AG09309 (cell line): ENCODE measurements at regions not wholly inside any gene's neighbourhood (a gene's known extent, or its start where the extent isn't known, plus 50 kb on each side); places are given as distances from the start of the nearest gene placed in this dataset.

Experiments used
- DNase-seq: peaks from one replicate; pipeline ENCODE4 v3.0.0-alpha.2; 2010; ENCODE audit warnings: low read depth
- H3K4me3 ChIP-seq: 2 replicates; pipeline ENCODE4 v1.5.1; 2011; ENCODE audit warnings: mild to moderate bottlenecking, low read depth, low read length, moderate library complexity; ENCODE audit not compliant: control insufficient read depth
- CTCF ChIP-seq: IDR thresholded peaks from 2 replicates; pipeline ENCODE4 v1.5.1; 2011; ENCODE audit warnings: mild to moderate bottlenecking, low read depth, low read length, inconsistent platforms; ENCODE audit not compliant: insufficient read depth, control insufficient read depth; ENCODE audit errors: missing control alignments

- no peak for DNase-seq
- no peak for TF ChIP-seq CTCF
- H3K4me3 ChIP-seq: no peak overlapping the region
Observed at GRCh38 chr15:94028809-94029208, 202.6 kb upstream of the MCTP2 start.

GRCh38 chr15:94028121-94028520, 203.2 kb upstream of the MCTP2 start:
- no peak for DNase-seq
- H3K4me3 ChIP-seq: no peak overlapping the region
- no peak for TF ChIP-seq CTCF

- no peak for TF ChIP-seq CTCF
- DNase-seq: no peak
- H3K4me3 ChIP-seq: no peak overlapping the region
Observed at GRCh38 chr15:94027581-94027980, 203.8 kb upstream of the MCTP2 start.

- H3K4me3 ChIP-seq: no peak overlapping the region
- DNase-seq: no peak
- no peak for TF ChIP-seq CTCF
Observed at GRCh38 chr15:94026458-94027304, 204.7 kb upstream of the MCTP2 start.

GRCh38 chr15:94023531-94023930, 207.8 kb upstream of the MCTP2 start:
- TF ChIP-seq CTCF: no peak
- no peak overlapping the region for H3K4me3 ChIP-seq
- no peak for DNase-seq

- DNase-seq: no peak
- no peak for TF ChIP-seq CTCF
- no peak overlapping the region for H3K4me3 ChIP-seq
Observed at GRCh38 chr15:94021621-94022320, 209.6 kb upstream of the MCTP2 start.

- H3K4me3 ChIP-seq: no peak overlapping the region
- no peak for DNase-seq
- TF ChIP-seq CTCF: no peak
Observed at GRCh38 chr15:94019062-94019461, 212.3 kb upstream of the MCTP2 start.
